ENCODE measurements at regions not wholly inside any gene's neighbourhood (a gene's known extent, or its start where the extent isn't known, plus 50 kb on each side); places are given as distances from the start of the nearest gene placed in this dataset.
"Not testable (repeated sequence)": the region's sequence is repeated elsewhere in the genome, so short reads cannot be mapped to it uniquely, and the experiment has no call there.

GRCh38 chr6:86609549-86610388 lies 327.6 kb upstream of the HTR1E start:
- peak; percentile 16 for DNase-seq

DNA sequence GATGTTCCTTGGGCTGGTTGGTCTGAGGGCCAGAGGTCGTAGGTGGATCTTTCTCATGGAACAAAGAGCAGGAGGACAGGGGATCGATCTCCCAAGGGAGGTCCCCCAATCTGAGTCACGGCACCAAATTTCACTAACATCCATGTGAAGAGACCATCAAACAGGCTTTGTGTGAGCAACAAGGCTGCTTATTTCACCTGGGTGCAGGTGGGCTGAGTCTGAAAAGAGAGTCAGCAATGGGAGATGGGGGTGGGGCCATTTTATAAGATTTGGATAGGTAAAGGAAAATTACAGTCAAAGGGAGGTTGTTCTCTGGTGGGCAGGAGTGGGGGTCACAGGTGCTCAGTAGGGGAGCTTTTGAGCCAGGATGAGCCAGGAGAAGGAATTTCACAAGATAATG lies 334.0 kb upstream of the HTR1E start:
- not testable (repeated sequence) for DNase-seq

GRCh38 chr6:86602093-86602492 lies 335.2 kb upstream of the HTR1E start:
- DNase-seq = not testable (repeated sequence)

DNA sequence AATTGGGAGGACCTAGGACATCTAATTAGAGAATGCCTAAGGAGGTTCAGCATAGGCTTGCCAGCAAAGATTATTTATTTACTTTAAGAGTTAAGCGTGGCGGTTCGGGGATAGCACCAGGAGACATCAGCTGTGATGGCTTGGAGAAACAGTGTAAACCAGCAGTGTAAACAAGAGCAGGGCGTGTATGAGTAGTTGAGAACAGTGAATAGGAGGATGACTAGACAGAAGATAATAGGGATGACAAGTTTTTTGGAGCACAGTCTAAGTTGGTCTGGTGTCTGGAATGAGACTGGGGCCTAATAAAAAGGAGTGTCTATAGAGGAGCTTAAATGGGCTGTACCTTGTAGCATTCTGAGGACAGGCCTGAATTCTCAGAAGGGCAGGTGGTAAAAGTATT lies 338.4 kb upstream of the HTR1E start:
- DNase-seq = not testable (repeated sequence)

- no peak for DNase-seq
Measured at GRCh38 chr6:86595641-86596040, 341.7 kb upstream of the HTR1E start.

- DNase-seq = no peak
Measured at GRCh38 chr6:86586195-86586594, 351.1 kb upstream of the HTR1E start.

- no peak for DNase-seq
Measured at GRCh38 chr6:86581833-86582232, 355.5 kb upstream of the HTR1E start.

GRCh38 chr6:86563197-86563596 lies 374.1 kb upstream of the HTR1E start:
- no peak for DNase-seq

- DNase-seq = no peak
Measured at GRCh38 chr6:86558318-86558717, 379.0 kb upstream of the HTR1E start.

GRCh38 chr6:86537292-86537861 lies 400.0 kb upstream of the HTR1E start:
- no peak for DNase-seq

DNA sequence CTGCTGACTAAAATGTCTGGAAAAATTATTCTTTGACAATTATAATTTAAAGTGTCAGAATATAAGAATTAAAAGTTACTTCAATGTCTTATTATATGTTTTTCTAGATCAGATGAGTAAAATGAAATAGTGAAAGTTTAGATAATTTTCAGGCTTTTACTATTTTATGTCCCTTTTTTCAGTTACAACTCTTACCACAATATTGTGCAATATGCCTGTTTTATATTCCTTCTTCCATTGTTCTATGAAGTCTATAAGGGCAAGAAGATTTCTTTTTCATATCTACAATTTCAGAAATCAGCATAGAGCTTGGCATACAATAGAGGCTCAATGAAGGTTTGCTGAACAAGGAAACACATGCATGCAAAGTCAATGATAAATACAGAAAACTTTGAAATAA lies 401.2 kb upstream of the HTR1E start:
- DNase-seq = no peak

- no peak for DNase-seq
Measured at GRCh38 chr6:86535100-86535499, 402.2 kb upstream of the HTR1E start.

GRCh38 chr6:86529635-86530034 lies 407.7 kb upstream of the HTR1E start:
- no peak for DNase-seq

DNA sequence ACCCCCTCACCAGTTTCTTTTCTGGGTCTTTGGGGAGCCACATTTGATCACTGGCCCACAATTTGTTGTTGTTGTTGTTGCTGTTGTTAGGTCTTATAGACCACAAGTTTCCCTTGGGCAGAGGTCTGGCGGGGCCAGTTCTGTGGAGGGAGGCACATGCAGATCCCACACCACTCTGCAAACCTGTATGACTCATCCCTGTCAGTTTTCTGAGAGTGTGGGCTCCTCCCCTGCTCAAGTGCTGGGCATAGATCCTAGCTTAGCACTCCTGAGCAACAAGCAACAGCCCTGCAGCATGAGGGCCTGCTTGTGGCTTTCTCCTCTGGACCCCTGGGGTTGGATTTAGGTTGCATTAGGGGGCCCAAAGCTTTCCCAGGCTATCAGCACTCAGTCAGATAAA lies 411.1 kb upstream of the HTR1E start:
- DNase-seq = no peak

DNA sequence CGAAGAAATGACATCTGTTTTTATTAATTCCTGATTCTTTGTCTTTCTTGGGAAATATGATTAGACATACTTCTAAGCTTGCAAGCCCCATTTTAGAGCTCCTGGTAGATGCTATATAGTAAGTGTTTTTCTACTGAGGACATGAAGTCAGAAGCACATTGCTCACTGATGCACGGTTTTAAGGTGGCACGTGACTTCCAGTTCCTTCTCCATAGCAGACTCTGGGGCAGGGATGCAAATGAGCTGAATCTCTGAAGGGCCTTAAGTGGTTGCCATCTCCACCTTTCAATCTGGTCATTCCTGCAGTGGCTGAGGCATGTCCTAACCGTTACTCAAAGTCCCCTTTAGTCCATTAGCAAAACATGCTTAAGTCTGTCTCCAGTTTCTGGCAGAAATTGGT lies 421.2 kb upstream of the HTR1E start:
- DNase-seq = no peak

DNA sequence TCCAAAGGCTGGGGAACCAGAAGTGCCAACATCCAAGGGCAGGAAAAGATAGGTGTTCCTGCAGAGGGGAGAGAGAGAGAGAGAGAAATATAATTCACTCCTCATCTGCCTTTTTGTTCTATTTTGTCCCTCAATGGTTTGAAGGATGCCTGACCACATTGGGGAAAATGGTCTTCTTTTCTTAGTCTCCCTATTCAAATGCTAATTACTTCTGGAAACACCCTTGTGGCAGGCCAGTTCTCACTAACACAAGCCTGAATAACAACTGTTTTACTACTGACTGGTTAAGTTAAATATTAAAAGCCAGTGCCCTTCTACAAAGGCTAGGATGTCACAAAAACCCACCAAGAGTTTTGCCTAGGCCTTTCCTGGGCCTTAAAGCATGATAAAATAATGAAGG lies 425.4 kb upstream of the HTR1E start:
- DNase-seq = peak; percentile 11

DNA sequence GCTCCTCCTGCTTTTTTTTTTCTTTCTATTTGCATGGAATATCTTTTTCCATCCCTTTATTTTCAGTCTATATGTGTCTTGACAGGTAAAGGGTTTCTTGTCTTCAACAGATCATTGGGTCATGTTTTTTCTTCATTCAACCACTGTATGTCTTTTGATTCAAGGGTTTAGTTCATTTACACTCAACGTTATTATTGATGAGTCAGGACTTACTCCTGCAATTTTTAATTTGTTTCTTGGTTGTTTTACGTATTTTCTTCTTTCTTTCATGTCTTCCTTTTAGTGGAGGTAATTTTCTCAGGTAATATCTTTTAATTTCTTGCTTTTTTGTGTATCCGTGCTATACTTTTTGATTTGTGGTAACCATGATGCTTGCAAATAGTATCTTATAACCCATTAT lies 429.1 kb upstream of the HTR1E start:
- DNase-seq = no peak

GRCh38 chr6:86502497-86502896 lies 434.8 kb upstream of the HTR1E start:
- DNase-seq = no peak

- no peak for DNase-seq
Measured at GRCh38 chr6:86500035-86500434, 437.3 kb upstream of the HTR1E start.

- not testable (repeated sequence) for DNase-seq
Measured at GRCh38 chr6:86489042-86489441, 448.3 kb upstream of the HTR1E start.

DNA sequence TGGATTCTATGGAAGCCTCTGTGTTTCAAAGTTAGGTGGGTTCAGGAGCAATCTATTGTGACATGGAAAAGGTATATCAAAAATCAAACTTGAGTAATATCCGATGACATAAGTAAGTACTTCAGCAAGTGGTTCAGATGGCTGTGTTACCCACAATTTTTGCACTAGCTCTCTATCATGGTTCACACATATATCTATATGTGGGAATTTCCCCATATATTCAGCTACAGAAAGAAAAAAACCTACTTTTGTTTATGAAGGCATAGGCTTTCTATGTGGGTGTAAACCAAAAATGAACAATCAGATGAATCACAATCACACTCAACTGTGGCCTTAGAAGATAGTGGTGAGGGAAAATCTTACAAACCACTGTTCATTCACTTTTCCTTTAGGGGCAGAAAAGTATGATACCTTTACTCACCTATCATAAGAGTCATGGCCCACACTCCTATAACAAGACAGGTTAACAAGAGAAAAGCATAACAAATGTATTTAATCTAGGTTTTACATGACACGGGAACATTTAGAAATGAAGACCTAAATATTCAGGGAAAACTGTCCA lies 449.6 kb upstream of the HTR1E start:
- DNase-seq = no peak

DNA sequence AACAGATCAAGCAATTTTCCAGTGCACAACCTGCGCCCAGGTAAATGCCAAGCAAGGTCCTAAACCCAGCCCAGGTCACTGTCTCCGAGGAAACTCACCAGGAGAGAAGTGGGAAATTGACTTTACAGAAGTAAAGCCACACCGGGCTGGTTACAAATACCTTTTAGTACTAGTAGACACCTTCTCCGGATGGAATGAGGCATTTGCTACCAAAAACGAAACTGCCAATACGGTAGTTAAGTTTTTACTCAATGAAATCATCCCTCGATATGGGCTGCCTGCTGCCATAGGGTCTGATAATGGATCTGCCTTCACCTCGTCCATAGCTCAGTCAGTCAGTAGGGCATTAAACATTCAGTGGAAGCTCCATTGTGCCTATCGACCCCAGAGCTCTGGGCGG lies 459.0 kb upstream of the HTR1E start:
- DNase-seq = not testable (repeated sequence)

- DNase-seq = peak; percentile 29
Measured at GRCh38 chr6:86477500-86478148, 459.7 kb upstream of the HTR1E start.
